ENCODE measurements at regions not wholly inside any gene's neighbourhood (a gene's known extent, or its start where the extent isn't known, plus 50 kb on each side); places are given as distances from the start of the nearest gene placed in this dataset.

- TF ChIP-seq POLR2A (IDR thresholded peaks at IDR 0.05; ENCODE audit: insufficient read depth in 1 of 2, low read depth in 2 of 2, low read length in 2 of 2) = no peak
- TF ChIP-seq NR1H2 (CRISPR knock-in tag; IDR thresholded peaks at IDR 0.05; ENCODE audit: borderline replicate concordance, low read depth) = no peak
- no peak for TF ChIP-seq SRF (IDR thresholded peaks at IDR 0.05; ENCODE audit: low read depth, low read length)
- no peak for TF ChIP-seq ATF7 (IDR thresholded peaks at IDR 0.05)
- TF ChIP-seq ATF7 (CRISPR knock-in tag; IDR thresholded peaks at IDR 0.05) = no peak
- no peak for TF ChIP-seq ESRRA (CRISPR knock-in tag; IDR thresholded peaks at IDR 0.05; ENCODE audit: low read depth)
Observed at GRCh38 chr16:61002479-61003204, 1033.6 kb downstream of the CDH8 start.

Measured in HepG2 (cell line).